Skeletal muscle satellite cell (primary cell): ENCODE measurements at regions not wholly inside any gene's neighbourhood (a gene's known extent, or its start where the extent isn't known, plus 50 kb on each side); places are given as distances from the start of the nearest gene placed in this dataset.

Source experiments
- H3K27me3 ChIP-seq: 2 replicates; pipeline ENCODE4 v1.7.0; 2013; ENCODE audit warnings: low read length; ENCODE audit not compliant: control insufficient read depth, insufficient read depth
- H3K36me3 ChIP-seq: 2 replicates; pipeline ENCODE4 v1.7.0; 2013; ENCODE audit warnings: mild to moderate bottlenecking, control low read depth, low read length; ENCODE audit not compliant: insufficient read depth
- H3K4me1 ChIP-seq: 2 replicates; pipeline ENCODE4 v1.7.0; 2013; ENCODE audit warnings: low read length; ENCODE audit not compliant: control insufficient read depth, insufficient read depth
- H3K4me2 ChIP-seq: 2 replicates; pipeline ENCODE4 v1.7.0; 2013; ENCODE audit warnings: mild to moderate bottlenecking, low read length
- H3K4me3 ChIP-seq: 2 replicates; pipeline ENCODE4 v1.7.0; 2013; ENCODE audit warnings: low read length
- H3K9ac ChIP-seq: 2 replicates; pipeline ENCODE4 v1.7.0; 2013; ENCODE audit warnings: mild to moderate bottlenecking, low read depth, low read length, moderate library complexity
- H3K9me3 ChIP-seq: replicated peaks from 2 replicates; pipeline ENCODE4 v1.7.0; 2013; ENCODE audit warnings: mild to moderate bottlenecking, control low read depth, low read length

DNA sequence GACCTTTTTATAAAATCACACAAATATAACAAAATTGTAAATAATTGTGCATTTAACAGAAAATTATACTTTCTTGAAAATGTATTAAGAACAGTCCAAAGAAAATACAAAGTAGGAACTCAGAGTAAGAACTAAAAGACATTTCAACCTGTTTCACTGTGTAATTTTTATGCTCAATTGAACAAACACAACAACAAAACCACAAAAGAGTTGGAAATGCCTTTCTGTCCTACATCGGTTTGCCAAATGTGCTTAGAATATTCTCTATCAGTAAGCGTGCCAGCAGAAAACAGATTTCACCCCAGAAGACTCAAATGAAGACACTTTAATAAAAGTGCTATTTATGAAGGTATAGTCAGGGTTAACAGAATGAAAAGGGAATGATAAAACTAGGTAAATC, 592.1 kb downstream of the PRELID2 start:
- H3K9me3 ChIP-seq, result no peaks in the 10 kb centered on the region
- no peak overlapping the region for H3K4me2 ChIP-seq
- H3K9ac ChIP-seq, result no peak overlapping the region

DNA sequence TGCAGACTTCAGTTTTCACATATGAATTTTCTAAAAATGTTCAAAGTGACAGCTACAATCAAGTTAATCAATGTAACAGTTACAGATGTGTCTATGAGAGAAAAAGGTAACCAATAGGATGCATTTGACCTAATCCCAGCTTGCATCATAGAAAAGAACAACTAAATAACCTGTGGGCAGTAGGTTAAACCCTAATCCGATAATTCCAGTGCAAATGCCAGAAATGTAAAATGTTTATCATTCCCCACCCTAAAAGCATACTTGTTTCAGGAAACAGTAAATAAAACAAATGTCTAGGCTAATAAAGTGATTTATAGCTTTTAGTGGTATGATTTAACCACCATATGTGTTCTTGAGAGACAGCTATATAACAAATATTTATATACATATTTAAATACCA, 592.6 kb downstream of the PRELID2 start:
- Histone ChIP-seq H3K4me3 (no peak overlapping the region), H3K36me3 (no peaks in the 10 kb centered on the region), H3K4me2 (no peak overlapping the region), H3K4me1 (peaks cover 41% of the 10 kb centered on the region), H3K9me3 (no peaks in the 10 kb centered on the region), H3K9ac (no peak overlapping the region), H3K27me3 (no peaks in the 10 kb centered on the region)

More for the DNA sequence above, 592.1 kb downstream of the PRELID2 start:
- H3K4me3 ChIP-seq, result no peak overlapping the region
- peaks cover 45% of the 10 kb centered on the region for H3K4me1 ChIP-seq
- no peaks in the 10 kb centered on the region for H3K36me3 ChIP-seq
- no peaks in the 10 kb centered on the region for H3K27me3 ChIP-seq

DNA sequence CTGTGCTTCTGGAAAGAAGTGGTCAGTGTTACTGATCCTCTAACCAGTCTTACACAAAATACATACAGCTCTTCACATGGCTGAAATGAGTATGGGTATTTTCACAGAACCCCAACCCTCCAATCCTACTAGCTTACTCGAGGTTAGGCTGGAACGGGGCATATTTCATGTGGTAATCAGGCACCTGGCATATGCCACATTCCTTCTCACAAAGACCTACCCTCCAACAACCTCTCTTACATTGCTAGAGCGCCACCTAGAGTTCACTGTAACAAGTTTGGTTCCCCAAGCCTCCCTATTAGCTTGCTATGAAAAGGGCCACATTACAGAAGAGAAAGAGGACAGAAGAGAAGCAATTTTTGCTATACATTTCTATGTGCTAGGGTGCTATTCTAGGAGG, 597.3 kb downstream of the PRELID2 start:
- Histone ChIP-seq H3K9ac (no peak overlapping the region), H3K9me3 (no peaks in the 10 kb centered on the region), H3K4me2 (no peak overlapping the region), H3K4me1 (peaks cover 13% of the 10 kb centered on the region), H3K27me3 (no peaks in the 10 kb centered on the region), H3K4me3 (no peak overlapping the region), H3K36me3 (no peaks in the 10 kb centered on the region)

DNA sequence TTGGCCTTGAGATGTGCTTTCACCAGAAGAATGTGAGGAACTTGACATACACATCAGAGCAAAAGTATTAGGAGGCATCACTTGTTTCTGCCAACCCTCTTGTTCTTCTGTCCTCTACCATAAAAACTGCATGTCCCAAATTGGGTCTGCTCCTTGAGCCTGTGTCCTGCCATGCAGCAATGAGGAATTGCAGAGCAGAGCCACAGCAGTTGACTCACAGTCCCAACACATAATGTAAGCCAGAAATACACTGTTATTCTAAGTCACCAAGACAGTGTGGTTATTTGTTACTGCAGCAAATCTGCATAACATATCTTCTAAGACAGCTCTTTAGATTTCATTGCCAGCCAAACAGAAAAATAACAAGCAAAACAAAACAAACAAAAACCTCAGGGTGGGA, 598.2 kb downstream of the PRELID2 start:
- H3K9me3 ChIP-seq, result no peaks in the 10 kb centered on the region
- no peak overlapping the region for H3K4me2 ChIP-seq
- no peak overlapping the region for H3K4me3 ChIP-seq
- H3K9ac ChIP-seq, result no peak overlapping the region
- peaks cover 12% of the 10 kb centered on the region for H3K4me1 ChIP-seq
- H3K27me3 ChIP-seq, result no peaks in the 10 kb centered on the region
- H3K36me3 ChIP-seq, result no peaks in the 10 kb centered on the region

DNA sequence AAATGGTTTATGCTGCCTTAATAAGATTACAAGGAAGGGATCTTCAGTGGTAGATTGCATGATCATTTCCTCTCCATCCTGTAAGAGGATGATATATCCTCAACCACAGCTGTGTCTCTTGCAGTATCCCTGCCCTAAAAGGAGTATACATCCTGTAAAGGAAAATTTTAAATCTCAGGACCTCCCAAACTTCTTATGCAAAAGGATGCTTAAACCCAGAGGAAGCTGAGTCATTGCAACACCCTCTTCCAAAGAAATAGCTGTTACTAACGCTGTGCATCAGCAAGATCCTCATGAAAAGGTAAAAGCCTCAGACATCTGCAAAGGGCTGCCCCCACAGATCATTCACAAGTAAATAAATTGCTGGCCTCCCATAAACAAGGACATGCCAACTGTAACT, 599.0 kb downstream of the PRELID2 start:
- Histone ChIP-seq H3K27me3 (no peaks in the 10 kb centered on the region), H3K9ac (no peak overlapping the region), H3K4me3 (no peak overlapping the region), H3K36me3 (no peaks in the 10 kb centered on the region), H3K9me3 (no peaks in the 10 kb centered on the region), H3K4me2 (no peak overlapping the region), H3K4me1 (peaks cover 12% of the 10 kb centered on the region)

DNA sequence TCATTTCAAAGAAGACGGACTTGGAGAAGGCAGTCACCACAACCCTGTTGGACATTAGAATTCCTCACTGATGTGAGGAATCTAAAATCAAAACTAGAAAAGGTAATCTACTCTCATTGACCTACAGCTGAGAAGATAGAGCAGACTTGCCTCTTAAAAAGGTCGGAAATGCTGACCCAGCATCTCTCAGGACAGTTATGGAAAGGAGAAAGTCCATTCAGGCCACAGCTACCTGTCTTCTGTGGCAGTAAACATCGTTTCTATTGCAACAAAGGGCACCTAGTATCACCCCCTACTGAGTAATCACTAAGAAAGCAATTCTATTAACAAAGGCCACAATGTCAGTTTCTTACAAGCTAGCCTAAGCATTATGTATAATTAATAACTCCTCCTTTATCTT, 601.7 kb downstream of the PRELID2 start:
- H3K4me3 ChIP-seq, result no peak overlapping the region
- H3K9me3 ChIP-seq, result no peaks in the 10 kb centered on the region
- H3K9ac ChIP-seq, result no peak overlapping the region
- no peaks in the 10 kb centered on the region for H3K36me3 ChIP-seq
- H3K4me2 ChIP-seq, result no peak overlapping the region
- H3K4me1 ChIP-seq, result peaks cover 12% of the 10 kb centered on the region
- no peaks in the 10 kb centered on the region for H3K27me3 ChIP-seq

DNA sequence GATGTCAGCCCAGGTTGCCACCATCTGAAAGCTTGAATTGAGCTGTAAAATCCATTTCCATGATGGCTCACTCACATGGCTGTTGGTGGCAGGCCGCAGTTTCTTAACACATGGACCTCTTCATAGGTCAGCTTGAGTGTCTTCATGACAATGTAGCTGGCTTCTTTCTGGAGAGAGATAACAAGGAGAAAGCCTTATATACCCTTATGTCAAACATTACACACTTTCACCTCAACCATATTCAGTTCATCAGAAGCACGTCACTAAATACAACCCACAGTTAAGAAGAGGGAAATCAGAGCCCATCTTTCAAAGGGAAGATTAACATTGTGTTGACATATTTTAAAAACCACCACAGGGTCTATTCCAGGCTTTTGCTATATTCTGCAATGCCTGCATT, 604.4 kb downstream of the PRELID2 start:
- Histone ChIP-seq H3K4me1 (no peaks in the 10 kb centered on the region), H3K9ac (no peak overlapping the region), H3K9me3 (no peaks in the 10 kb centered on the region), H3K4me2 (no peak overlapping the region), H3K4me3 (no peak overlapping the region), H3K27me3 (no peaks in the 10 kb centered on the region), H3K36me3 (no peaks in the 10 kb centered on the region)

DNA sequence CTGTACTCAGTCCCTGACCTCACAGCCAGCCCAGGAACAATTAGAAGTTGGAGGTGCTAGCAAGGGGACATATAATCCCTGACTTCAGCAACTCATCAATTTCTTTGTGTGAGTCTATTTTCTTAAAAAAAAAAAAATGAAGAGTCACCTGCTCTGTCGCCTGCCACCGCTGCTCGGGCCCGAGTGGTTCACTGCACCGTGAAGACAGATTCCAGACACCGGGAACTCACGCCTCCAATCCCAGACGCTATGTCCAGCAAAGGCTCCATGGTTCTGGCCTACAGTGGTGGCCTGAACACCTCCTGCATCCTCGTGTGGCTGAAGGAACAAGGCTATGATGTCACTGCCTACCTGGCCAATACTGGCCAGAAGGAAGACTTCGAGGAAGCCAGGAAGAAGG, 606.6 kb downstream of the PRELID2 start:
- Histone ChIP-seq H3K9me3 (no peaks in the 10 kb centered on the region), H3K36me3 (no peaks in the 10 kb centered on the region), H3K4me3 (no peak overlapping the region), H3K9ac (no peak overlapping the region), H3K4me1 (no peaks in the 10 kb centered on the region), H3K4me2 (no peak overlapping the region), H3K27me3 (no peaks in the 10 kb centered on the region)

DNA sequence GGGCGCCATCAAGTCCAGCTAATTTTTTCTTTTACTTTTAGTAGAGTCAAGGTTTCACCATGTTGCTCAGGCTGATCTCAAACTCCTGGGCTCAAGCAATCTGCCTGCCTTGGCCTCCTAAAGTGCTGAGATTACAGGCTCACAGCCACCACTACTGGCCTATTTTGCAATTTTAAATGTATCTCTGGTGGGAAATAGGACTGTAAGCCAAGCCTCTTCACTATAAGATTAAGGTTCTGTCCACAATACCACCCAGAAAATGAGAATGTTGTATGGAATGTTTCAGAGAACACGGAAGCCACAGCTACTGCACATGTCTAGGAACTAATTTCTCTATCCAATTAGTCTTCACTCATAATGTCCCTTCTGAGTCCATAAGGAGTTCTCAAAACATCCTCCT, 607.3 kb downstream of the PRELID2 start:
- no peaks in the 10 kb centered on the region for H3K27me3 ChIP-seq
- no peaks in the 10 kb centered on the region for H3K9me3 ChIP-seq
- no peak overlapping the region for H3K9ac ChIP-seq
- H3K4me2 ChIP-seq, result no peak overlapping the region
- H3K36me3 ChIP-seq, result no peaks in the 10 kb centered on the region
- H3K4me1 ChIP-seq, result no peaks in the 10 kb centered on the region
- no peak overlapping the region for H3K4me3 ChIP-seq

DNA sequence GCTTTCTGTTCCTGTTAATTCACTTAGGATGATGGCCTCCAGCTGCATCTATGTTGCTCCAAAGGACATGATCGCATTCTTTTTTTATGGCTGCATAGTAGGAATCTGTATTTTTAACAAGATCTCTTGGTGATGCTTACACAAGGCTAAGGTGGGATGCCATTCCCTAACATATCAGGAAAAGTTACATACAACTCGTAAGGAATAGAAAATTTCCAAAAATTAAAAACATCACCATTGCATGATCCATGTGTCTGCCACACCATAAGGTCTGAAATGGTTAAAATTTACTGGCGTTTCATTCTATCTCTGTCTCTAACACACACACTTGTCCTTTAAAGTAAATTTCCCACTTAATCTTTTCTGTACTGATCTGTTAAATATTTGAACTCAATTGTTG, 608.4 kb downstream of the PRELID2 start:
- H3K27me3 ChIP-seq, result no peaks in the 10 kb centered on the region
- H3K4me3 ChIP-seq, result no peak overlapping the region
- H3K9me3 ChIP-seq, result no peaks in the 10 kb centered on the region
- no peaks in the 10 kb centered on the region for H3K36me3 ChIP-seq
- H3K9ac ChIP-seq, result no peak overlapping the region
- no peak overlapping the region for H3K4me2 ChIP-seq
- no peaks in the 10 kb centered on the region for H3K4me1 ChIP-seq

DNA sequence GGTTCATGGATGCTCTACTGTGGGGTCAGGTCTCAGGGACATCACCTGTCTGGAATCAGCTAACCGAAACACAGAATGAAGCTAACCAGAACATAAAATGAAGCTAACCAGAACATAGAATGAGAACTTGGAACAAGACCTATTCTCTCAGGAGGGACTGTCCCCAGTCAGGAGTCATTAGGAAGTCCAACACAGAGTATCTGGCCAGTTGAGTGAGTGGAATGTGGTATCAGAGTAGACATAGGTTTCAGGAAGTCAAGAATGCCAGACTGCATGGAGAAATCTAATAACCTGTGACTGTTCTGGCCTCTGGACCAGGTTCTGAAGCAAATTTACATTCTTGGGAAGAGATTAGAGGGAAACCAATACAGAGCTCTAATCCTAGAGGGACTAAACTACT, 609.6 kb downstream of the PRELID2 start:
- no peak overlapping the region for H3K4me3 ChIP-seq
- H3K9me3 ChIP-seq, result no peaks in the 10 kb centered on the region
- no peak overlapping the region for H3K9ac ChIP-seq
- no peak overlapping the region for H3K4me2 ChIP-seq
- no peaks in the 10 kb centered on the region for H3K27me3 ChIP-seq
- H3K4me1 ChIP-seq, result no peaks in the 10 kb centered on the region
- no peaks in the 10 kb centered on the region for H3K36me3 ChIP-seq

DNA sequence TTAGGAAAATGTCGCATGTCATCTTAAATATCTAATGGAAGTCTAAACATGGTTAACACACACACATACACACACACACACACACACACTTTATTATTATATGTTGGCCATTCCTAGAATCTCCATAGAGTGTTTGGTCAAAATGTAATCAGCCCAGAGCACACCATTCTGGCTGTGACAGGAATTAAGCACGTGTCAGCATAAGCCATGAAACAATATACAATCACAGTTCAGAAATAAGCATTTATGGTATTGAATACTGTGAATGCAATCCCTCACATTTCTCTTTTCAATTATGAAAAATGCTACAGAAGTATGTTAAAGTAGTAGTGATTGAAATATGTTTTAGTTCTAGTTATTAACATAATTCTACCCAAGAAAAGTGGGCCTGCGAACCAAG, 611.6 kb downstream of the PRELID2 start:
- Histone ChIP-seq H3K4me2 (no peak overlapping the region), H3K4me1 (no peaks in the 10 kb centered on the region), H3K27me3 (no peaks in the 10 kb centered on the region), H3K36me3 (no peaks in the 10 kb centered on the region), H3K9ac (no peak overlapping the region), H3K4me3 (no peak overlapping the region), H3K9me3 (no peaks in the 10 kb centered on the region)
